CD4-positive, CD25-positive, alpha-beta regulatory T cell (primary cell): ENCODE measurements at regions not wholly inside any gene's neighbourhood (a gene's known extent, or its start where the extent isn't known, plus 50 kb on each side); places are given as distances from the start of the nearest gene placed in this dataset.
"Not testable (repeated sequence)": the region's sequence is repeated elsewhere in the genome, so short reads cannot be mapped to it uniquely, and the experiment has no call there.

ENCODE experiments used
- ATAC-seq, 2 donors: fragments of 150-1000 bp; cut with Tn5 transposase; one replicate each; pipeline ENCODE4 v1.10.0; 2021; ENCODE audit warnings: low read depth in 2 of 2, moderate number of reproducible peaks in 2 of 2, moderate library complexity in 1 of 2
- DNase-seq, 3 donors: peaks; one replicate each; pipeline versions ENCODE4 v3.0.0 to v3.0.0-alpha.2; 2012 to 2022; ENCODE audit warnings: mixed read lengths in 1 of 3
- H3K27ac ChIP-seq: one replicate; pipeline ENCODE4 v1.7.0; 2013; ENCODE audit warnings: mild to moderate bottlenecking, low read length; ENCODE audit not compliant: insufficient read depth, poor library complexity, severe bottlenecking
- H3K27me3 ChIP-seq: one replicate; pipeline ENCODE4 v1.7.0; 2013; ENCODE audit warnings: low read length; ENCODE audit not compliant: control insufficient read depth, insufficient read depth
- H3K36me3 ChIP-seq: one replicate; pipeline ENCODE4 v1.7.0; 2013; ENCODE audit warnings: mild to moderate bottlenecking, low read length, moderate library complexity; ENCODE audit not compliant: control insufficient read depth, insufficient read depth
- H3K4me1 ChIP-seq: 2 replicates; pipeline ENCODE4 v1.7.0; 2013; ENCODE audit warnings: mild to moderate bottlenecking, low read length; ENCODE audit not compliant: insufficient read depth, control insufficient read depth, poor library complexity, severe bottlenecking
- H3K4me3 ChIP-seq: one replicate; pipeline ENCODE4 v1.7.0; 2013; ENCODE audit warnings: low read depth, mild to moderate bottlenecking, low read length, moderate library complexity
- H3K9me3 ChIP-seq, 2 experiments: 1 replicate in 1 of 2; 2 replicates in 1 of 2; pipeline ENCODE4 v1.7.0; 2013; ENCODE audit warnings: low read length in 2 of 2, mild to moderate bottlenecking in 1 of 2, moderate library complexity in 1 of 2; ENCODE audit not compliant: control insufficient read depth in 2 of 2
- H3K27ac Mint-ChIP-seq, 3 donors: one replicate each; pipeline ENCODE4 v1.8.0; 2020 to 2022; ENCODE audit warnings: mild to moderate bottlenecking in 3 of 3, mixed read lengths in 3 of 3, moderate library complexity in 2 of 3
- H3K27me3 Mint-ChIP-seq: one replicate; pipeline ENCODE4 v1.8.0; 2022; ENCODE audit warnings: mild to moderate bottlenecking, mixed read lengths
- H3K36me3 Mint-ChIP-seq: one replicate; pipeline ENCODE4 v1.8.0; 2020; ENCODE audit warnings: mixed read lengths
- H3K4me1 Mint-ChIP-seq, 4 donors: one replicate each; pipeline ENCODE4 v1.8.0; 2020 to 2022; ENCODE audit warnings: mixed read lengths in 4 of 4, mild to moderate bottlenecking in 1 of 4
- H3K4me3 Mint-ChIP-seq, 4 donors: one replicate each; pipeline ENCODE4 v1.8.0; 2020 to 2022; ENCODE audit warnings: mild to moderate bottlenecking in 4 of 4, mixed read lengths in 4 of 4, moderate library complexity in 3 of 4
- H3K9me3 Mint-ChIP-seq, 7 donors: one replicate each; pipeline ENCODE4 v1.8.0; 2020 to 2022; ENCODE audit warnings: mixed read lengths in 7 of 7, mild to moderate bottlenecking in 3 of 7, moderate library complexity in 2 of 7

DNA sequence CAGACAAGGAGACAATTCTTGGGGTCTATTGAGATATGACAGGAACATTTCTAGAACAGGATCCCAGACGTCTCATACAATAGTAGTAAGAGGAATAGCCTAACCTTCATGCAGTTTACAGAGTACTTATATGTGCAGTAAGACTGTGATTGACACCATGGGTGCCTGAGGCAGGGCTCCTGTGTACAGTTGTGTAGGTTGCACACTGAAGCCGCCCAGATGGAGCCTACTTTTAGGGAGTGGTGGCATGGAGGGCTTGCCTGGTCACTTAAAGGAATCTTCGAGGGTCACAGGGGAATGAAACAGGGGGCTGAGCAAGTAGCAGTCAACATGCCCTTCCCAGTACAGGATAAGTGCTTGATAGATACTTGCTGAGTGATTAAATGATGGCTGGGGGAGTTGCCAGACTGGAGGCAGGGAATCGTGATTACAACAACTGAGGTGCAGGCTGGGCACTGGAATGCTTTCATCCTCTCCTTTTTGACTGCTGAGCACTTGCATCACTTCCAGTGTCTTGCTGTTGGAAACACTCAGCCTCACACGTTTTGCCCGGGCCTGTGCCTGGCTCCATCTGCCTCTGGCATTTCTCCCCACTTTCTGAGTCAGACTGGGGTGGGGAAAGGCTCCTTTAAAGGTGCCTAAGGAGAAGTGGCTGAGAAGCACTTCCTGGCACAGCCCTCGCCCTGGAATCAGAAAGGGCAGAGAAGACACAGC is 71.0 kb downstream of the COPRS start:
- no peaks in the 10 kb centered on the region for H3K9me3 ChIP-seq
- Mint-ChIP-seq H3K4me1 (no peaks in the 10 kb centered on the region), H3K4me3 (no peak overlapping the region), H3K27ac (no peak overlapping the region), H3K27me3 (peaks cover 25% of the 10 kb centered on the region), H3K9me3 (peaks cover 0 to 4% (median 0%) of the 10 kb centered on the region in 7 donors), H3K36me3 (no peaks in the 10 kb centered on the region)
- DNase-seq, result no peak
- H3K27ac ChIP-seq, result no peak overlapping the region
- H3K4me3 ChIP-seq, result no peak overlapping the region
- no peak for ATAC-seq
- H3K4me1 ChIP-seq, result no peaks in the 10 kb centered on the region
- H3K36me3 ChIP-seq, result no peaks in the 10 kb centered on the region
- peaks cover 3% of the 10 kb centered on the region for H3K27me3 ChIP-seq

DNA sequence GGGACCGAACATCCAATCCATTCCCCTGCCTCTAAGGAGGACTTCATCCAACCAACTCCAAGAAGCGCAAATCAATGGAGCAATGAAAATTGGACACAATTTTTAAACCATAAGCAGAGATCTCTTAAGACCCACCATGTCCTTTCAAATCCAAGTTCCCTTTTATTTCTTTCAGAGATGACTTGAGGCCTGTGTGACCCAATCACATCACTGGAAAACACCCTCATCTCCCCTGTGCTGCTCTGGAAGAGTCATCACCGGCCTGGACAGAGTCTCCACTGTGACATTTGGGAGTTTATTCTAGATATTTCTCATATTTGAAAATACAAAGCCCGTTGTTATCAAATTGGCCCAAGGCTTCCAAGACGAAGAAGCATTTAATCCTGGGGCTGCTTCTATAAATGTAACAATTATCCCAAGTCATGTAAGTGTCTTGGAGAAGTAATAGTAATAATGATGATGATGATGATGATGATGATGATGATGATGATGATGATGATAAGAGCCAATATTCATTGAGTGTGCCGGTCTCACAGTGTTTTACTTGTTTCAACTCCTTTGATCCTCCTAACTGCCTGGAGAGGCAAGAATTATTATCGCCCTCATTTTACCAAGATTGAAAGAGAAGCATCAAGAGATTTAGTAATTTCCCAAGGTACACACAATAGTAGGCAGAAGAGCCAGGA is 72.1 kb downstream of the COPRS start:
- Histone ChIP-seq H3K27ac (no peak overlapping the region), H3K9me3 (no peaks in the 10 kb centered on the region), H3K27me3 (peaks cover 3% of the 10 kb centered on the region), H3K4me3 (no peak overlapping the region), H3K36me3 (no peaks in the 10 kb centered on the region), H3K4me1 (no peaks in the 10 kb centered on the region)
- H3K4me3 Mint-ChIP-seq, result no peak overlapping the region
- peak overlapping the region in 1 of 3 donors; percentile 61 for H3K27ac Mint-ChIP-seq
- H3K27me3 Mint-ChIP-seq, result peaks cover 27% of the 10 kb centered on the region
- no peak for ATAC-seq
- peaks cover 0 to 2% (median 0%) of the 10 kb centered on the region in 7 donors for H3K9me3 Mint-ChIP-seq
- no peaks in the 10 kb centered on the region for H3K4me1 Mint-ChIP-seq
- no peak for DNase-seq
- no peaks in the 10 kb centered on the region for H3K36me3 Mint-ChIP-seq

DNA sequence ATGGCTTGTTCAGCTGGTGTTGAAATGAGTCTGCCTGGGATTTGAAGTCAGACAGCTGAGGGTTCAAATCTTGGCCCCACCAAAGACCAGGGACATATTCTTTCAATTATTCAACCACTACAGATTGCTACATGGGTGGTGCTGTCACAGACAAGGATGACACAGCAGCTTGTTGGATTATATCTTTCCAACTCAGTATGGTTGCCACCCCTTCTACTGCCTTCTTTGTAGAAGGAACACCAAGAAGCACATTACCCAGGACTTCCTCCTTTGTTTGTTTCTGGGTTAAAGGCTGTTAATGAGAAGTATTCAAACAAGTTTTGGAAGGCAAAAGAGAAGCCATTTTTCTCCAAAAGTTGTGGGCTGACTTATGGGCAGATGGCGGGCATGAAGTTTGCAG is 78.6 kb downstream of the COPRS start:
- Mint-ChIP-seq H3K4me1 (no peaks in the 10 kb centered on the region), H3K4me3 (no peak overlapping the region), H3K36me3 (no peaks in the 10 kb centered on the region), H3K9me3 (peaks cover 0 to 3% (median 0%) of the 10 kb centered on the region in 7 donors), H3K27me3 (peaks cover 37% of the 10 kb centered on the region), H3K27ac (no peak overlapping the region)
- no peak overlapping the region for H3K27ac ChIP-seq
- no peak overlapping the region for H3K4me3 ChIP-seq
- H3K36me3 ChIP-seq, result no peaks in the 10 kb centered on the region
- no peaks in the 10 kb centered on the region for H3K4me1 ChIP-seq
- DNase-seq (no peak), ATAC-seq (no peak)
- no peaks in the 10 kb centered on the region for H3K27me3 ChIP-seq
- H3K9me3 ChIP-seq, result no peaks in the 10 kb centered on the region

DNA sequence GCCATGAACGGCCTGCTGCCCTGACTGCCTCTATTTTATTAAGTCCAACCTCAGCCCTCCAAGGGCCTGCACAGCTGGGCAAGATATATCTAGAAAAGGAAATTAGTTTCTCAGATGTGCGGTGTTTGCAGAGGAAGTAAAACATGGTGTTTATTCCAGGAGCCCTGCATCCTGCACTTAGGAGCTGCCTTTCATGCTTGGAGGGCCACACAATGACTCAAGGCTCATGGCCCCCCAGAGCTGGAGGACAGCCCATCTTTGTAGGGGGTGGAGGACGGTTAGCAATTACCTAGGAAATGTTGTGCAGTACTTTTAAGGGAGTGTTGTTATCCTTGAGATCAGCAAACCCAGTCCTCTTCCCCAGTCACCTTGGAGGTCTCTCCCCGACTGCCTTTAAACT is 80.5 kb downstream of the COPRS start:
- Histone ChIP-seq H3K27ac (no peak overlapping the region), H3K9me3 (no peaks in the 10 kb centered on the region), H3K4me3 (no peak overlapping the region), H3K4me1 (no peaks in the 10 kb centered on the region), H3K36me3 (no peaks in the 10 kb centered on the region), H3K27me3 (no peaks in the 10 kb centered on the region)
- Mint-ChIP-seq H3K27ac (no peak overlapping the region), H3K4me3 (no peak overlapping the region), H3K27me3 (peaks cover 32% of the 10 kb centered on the region), H3K36me3 (peaks cover 3% of the 10 kb centered on the region), H3K9me3 (peaks cover 0 to 3% (median 0%) of the 10 kb centered on the region in 7 donors), H3K4me1 (no peaks in the 10 kb centered on the region)
- ATAC-seq (no peak), DNase-seq (no peak)

DNA sequence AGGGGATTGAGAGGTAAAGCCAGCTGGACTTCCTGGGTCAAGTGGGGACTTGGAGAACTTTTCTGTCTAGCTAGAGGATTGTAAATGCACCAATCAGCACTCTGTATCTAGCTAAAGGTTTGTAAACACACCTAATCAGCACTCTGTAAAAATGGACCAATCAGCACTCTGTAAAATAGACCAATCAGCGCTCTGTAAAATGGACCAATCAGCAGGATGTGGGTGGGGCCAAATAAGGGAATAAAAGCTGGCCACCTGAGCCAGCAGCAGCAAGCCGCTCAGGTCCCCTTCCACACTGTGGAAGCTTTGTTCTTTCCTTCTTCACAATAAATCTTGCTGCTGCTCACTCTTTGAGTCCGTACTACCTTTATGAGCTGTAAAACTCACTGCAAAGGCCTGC is 87.7 kb downstream of the COPRS start:
- not testable (repeated sequence) for H3K9me3 Mint-ChIP-seq, DNase-seq, H3K9me3 ChIP-seq, H3K36me3 ChIP-seq, H3K4me1 Mint-ChIP-seq, H3K4me3 Mint-ChIP-seq, ATAC-seq, H3K4me1 ChIP-seq, H3K27me3 ChIP-seq, H3K27ac ChIP-seq, H3K36me3 Mint-ChIP-seq, H3K27ac Mint-ChIP-seq, H3K27me3 Mint-ChIP-seq, H3K4me3 ChIP-seq

DNA sequence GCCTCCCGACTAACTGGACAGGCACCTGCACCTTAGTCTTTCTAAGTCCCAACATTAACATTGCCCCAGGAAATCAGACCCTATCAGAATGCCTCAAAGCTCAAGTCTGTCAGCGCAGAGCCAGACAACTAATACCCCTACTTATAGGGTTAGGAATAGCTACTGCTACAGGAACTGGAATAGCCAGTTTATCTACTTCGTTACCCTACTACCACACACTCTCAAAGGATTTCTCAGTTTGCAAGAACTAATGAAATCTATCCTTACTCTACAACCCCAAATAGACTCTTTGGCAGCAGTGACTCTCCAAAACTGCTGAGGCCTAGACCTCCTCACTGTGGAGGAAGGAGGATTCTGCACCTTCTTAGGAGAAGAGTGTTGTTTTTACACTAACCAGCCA is 88.5 kb downstream of the COPRS start:
- H3K36me3 Mint-ChIP-seq, ATAC-seq: not testable (repeated sequence)

DNA sequence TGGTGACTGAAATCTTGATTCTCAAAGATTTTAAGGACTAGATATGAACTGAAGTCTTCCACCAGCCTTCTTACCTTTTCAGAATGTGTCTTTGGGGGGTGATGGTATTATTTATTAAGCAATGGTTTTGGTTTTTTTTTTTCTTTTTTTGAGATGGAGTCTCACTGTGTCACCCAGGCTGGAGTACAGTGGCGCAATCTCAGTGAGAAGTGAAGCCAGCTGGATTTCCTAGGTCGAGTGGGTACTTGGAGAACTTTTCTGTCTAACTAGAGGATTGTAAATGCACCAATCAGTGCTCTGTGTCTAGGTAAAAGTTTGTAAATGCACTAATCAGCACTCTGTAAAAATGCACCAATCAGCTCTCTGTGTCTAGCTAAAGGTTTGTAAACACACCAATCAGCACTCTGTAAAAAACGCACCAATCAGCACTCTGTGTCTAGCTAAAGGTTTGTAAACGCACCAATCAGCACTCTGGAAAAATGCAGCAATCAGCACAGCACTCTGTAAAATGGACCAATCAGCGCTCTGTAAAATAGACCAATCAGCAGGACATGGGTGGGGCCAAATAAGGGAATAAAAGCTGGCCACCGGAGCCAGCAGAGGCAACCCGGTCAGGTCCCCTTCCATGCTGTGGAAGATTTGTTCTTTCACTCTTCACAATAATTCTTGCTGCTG is 97.1 kb downstream of the COPRS start:
- H3K9me3 ChIP-seq, H3K4me3 Mint-ChIP-seq, H3K4me1 ChIP-seq, H3K4me3 ChIP-seq, H3K27ac Mint-ChIP-seq, H3K4me1 Mint-ChIP-seq, H3K27ac ChIP-seq, ATAC-seq, DNase-seq, H3K9me3 Mint-ChIP-seq, H3K36me3 ChIP-seq, H3K27me3 ChIP-seq, H3K36me3 Mint-ChIP-seq: not testable (repeated sequence)
- peaks cover 12% of the 10 kb centered on the region for H3K27me3 Mint-ChIP-seq

More for the DNA sequence above, 88.5 kb downstream of the COPRS start:
- not testable (repeated sequence) for H3K9me3 ChIP-seq, H3K27ac ChIP-seq, H3K4me3 Mint-ChIP-seq, DNase-seq, H3K4me3 ChIP-seq, H3K27me3 Mint-ChIP-seq, H3K27me3 ChIP-seq, H3K4me1 ChIP-seq, H3K36me3 ChIP-seq, H3K4me1 Mint-ChIP-seq, H3K9me3 Mint-ChIP-seq
- peak overlapping the region in 1 of 3 donors; percentile 12 for H3K27ac Mint-ChIP-seq
